Activated CD4-positive, CD25-positive, alpha-beta regulatory T cell treated with anti-CD3 and anti-CD28 coated beads, Interleukin-2, amount 50 U/mL, for 16 hours (primary cell): ENCODE measurements at regions not wholly inside any gene's neighbourhood (a gene's known extent, or its start where the extent isn't known, plus 50 kb on each side); places are given as distances from the start of the nearest gene placed in this dataset.
"Not testable (repeated sequence)": the region's sequence is repeated elsewhere in the genome, so short reads cannot be mapped to it uniquely, and the experiment has no call there.

Experiments
- DNase-seq: peaks from one replicate; pipeline ENCODE4 v3.0.0-alpha.2; 2020; ENCODE audit warnings: low read depth, low spot score

GRCh38 chr5:35561396-35561795 is 56.3 kb upstream of the SPEF2 start:
- no peak for DNase-seq

GRCh38 chr5:35557748-35558147 is 59.9 kb upstream of the SPEF2 start:
- no peak for DNase-seq

- DNase-seq = no peak
Measured at GRCh38 chr5:35557199-35557598, 60.5 kb upstream of the SPEF2 start.

GRCh38 chr5:35554016-35554415 is 63.6 kb upstream of the SPEF2 start:
- DNase-seq = no peak

- no peak for DNase-seq
Measured at GRCh38 chr5:35545190-35545589, 72.5 kb upstream of the SPEF2 start.

GRCh38 chr5:35543408-35543807 is 74.3 kb upstream of the SPEF2 start:
- no peak for DNase-seq

GRCh38 chr5:35540002-35540401 is 77.7 kb upstream of the SPEF2 start:
- DNase-seq = no peak

GRCh38 chr5:35538198-35538931 is 79.3 kb upstream of the SPEF2 start:
- no peak for DNase-seq

- no peak for DNase-seq
Measured at GRCh38 chr5:35533156-35533555, 84.5 kb upstream of the SPEF2 start.

GRCh38 chr5:35531553-35531952 is 86.1 kb upstream of the SPEF2 start:
- not testable (repeated sequence) for DNase-seq

GRCh38 chr5:35518104-35518503 is 99.6 kb upstream of the SPEF2 start:
- no peak for DNase-seq

GRCh38 chr5:35516271-35516670 is 101.4 kb upstream of the SPEF2 start:
- no peak for DNase-seq

GRCh38 chr5:35513612-35514011 is 104.1 kb upstream of the SPEF2 start:
- no peak for DNase-seq

- DNase-seq = no peak
Measured at GRCh38 chr5:35502206-35502605, 115.5 kb upstream of the SPEF2 start.

GRCh38 chr5:35488791-35489190 is 128.9 kb upstream of the SPEF2 start:
- no peak for DNase-seq

GRCh38 chr5:35488055-35488454 is 129.6 kb upstream of the SPEF2 start:
- no peak for DNase-seq

GRCh38 chr5:35487233-35488025 is 130.2 kb upstream of the SPEF2 start:
- no peak for DNase-seq

- no peak for DNase-seq
Measured at GRCh38 chr5:35485487-35485886, 132.2 kb upstream of the SPEF2 start.

GRCh38 chr5:35484241-35484640 is 133.4 kb upstream of the SPEF2 start:
- DNase-seq = no peak

- no peak for DNase-seq
Measured at GRCh38 chr5:35483780-35484179, 133.9 kb upstream of the SPEF2 start.

GRCh38 chr5:35483191-35483590 is 134.5 kb upstream of the SPEF2 start:
- DNase-seq = no peak

- DNase-seq = no peak
Measured at GRCh38 chr5:35482167-35482755, 135.4 kb upstream of the SPEF2 start.
